SK-N-SH (cell line): ENCODE measurements at regions not wholly inside any gene's neighbourhood (a gene's known extent, or its start where the extent isn't known, plus 50 kb on each side); places are given as distances from the start of the nearest gene placed in this dataset.
A peak's percentile ranks its signal among the peaks of the same experiment; 100 is the strongest.

ENCODE experiments used
- CTCF ChIA-PET: fragments of 300-600, 350-600 bp; formaldehyde crosslinking; extraction: SDS; loops from one replicate; lab custom pipeline; 2021; lab: Yijun Ruan, JAX
- POLR2A ChIA-PET: fragments of 350-600 bp; sonication (Branson Sonifier 250); formaldehyde crosslinking; extraction: SDS; loops from one replicate; lab custom pipeline; 2020; ENCODE audit warnings: antibody characterized with exemption, inconsistent platforms; lab: Yijun Ruan, JAX
- DNase-seq: peaks from one replicate; pipeline ENCODE4 v3.0.0; 2012
- H2AFZ ChIP-seq: fragments of 200-600 bp; sonication (generic); 2 replicates; pipeline ENCODE4 v1.8.1; 2016; ENCODE audit warnings: antibody characterized with exemption, mild to moderate bottlenecking, low read depth
- H3F3A ChIP-seq: fragments of 200-600 bp; sonication (generic); replicated peaks from 2 replicates; pipeline ENCODE3; 2016; ENCODE audit warnings: antibody characterized with exemption, mild to moderate bottlenecking; ENCODE audit not compliant: insufficient read depth
- H3K27ac ChIP-seq, 2 experiments: fragments of 200-500 bp in 1 of 2; fragments of 200-600 bp in 1 of 2; sonication (Bioruptor generic) in 1 of 2; sonication (generic), shearing (Covaris generic) in 1 of 2; 2 replicates each; pipeline versions ENCODE4 v1.5.1 to v1.6.1; 2014 to 2016; ENCODE audit warnings: low read depth in 2 of 2, inconsistent platforms in 1 of 2, low read length in 1 of 2, mild to moderate bottlenecking in 1 of 2, mixed read lengths in 1 of 2
- H3K27me3 ChIP-seq: fragments of 200-600 bp; sonication (generic), shearing (Covaris generic); 2 replicates; pipeline ENCODE4 v1.6.1; 2016; ENCODE audit warnings: mixed run types; ENCODE audit not compliant: insufficient read depth
- H3K36me3 ChIP-seq, 2 experiments: fragments of 200-500 bp in 1 of 2; fragments of 200-600 bp in 1 of 2; sonication (Bioruptor generic) in 1 of 2; sonication (generic) in 1 of 2; replicated peaks in 1 of 2; 2 replicates each; pipeline versions ENCODE3 to v1.5.1; 2014 to 2016; ENCODE audit warnings: low read length in 1 of 2, mild to moderate bottlenecking in 1 of 2; ENCODE audit not compliant: insufficient read depth in 2 of 2, control insufficient read depth in 1 of 2
- H3K4me1 ChIP-seq, 2 experiments: fragments of 200-500 bp in 1 of 2; fragments of 200-600 bp in 1 of 2; sonication (Bioruptor generic) in 1 of 2; sonication (generic), shearing (Covaris generic) in 1 of 2; 2 replicates each; pipeline versions ENCODE4 v1.5.1 to v1.6.1; 2014 to 2016; ENCODE audit warnings: low read depth in 1 of 2, low read length in 1 of 2, mixed run types in 1 of 2; ENCODE audit not compliant: insufficient read depth in 2 of 2, control insufficient read depth in 1 of 2
- H3K4me2 ChIP-seq: fragments of 200-600 bp; sonication (generic), shearing (Covaris generic); 2 replicates; pipeline ENCODE4 v1.6.1; 2017; ENCODE audit warnings: mixed run types
- H3K4me3 ChIP-seq, 2 experiments: fragments of 200-500 bp in 1 of 2; fragments of 200-600 bp in 1 of 2; sonication (Bioruptor generic) in 1 of 2; sonication (generic), shearing (Covaris generic) in 1 of 2; 2 replicates each; pipeline versions ENCODE4 v1.5.1 to v1.8.1; 2014 to 2016; ENCODE audit warnings: low read depth in 2 of 2, inconsistent platforms in 1 of 2, low read length in 1 of 2, mild to moderate bottlenecking in 1 of 2, mixed read lengths in 1 of 2, moderate library complexity in 1 of 2
- H3K79me2 ChIP-seq: fragments of 200-600 bp; sonication (generic); 2 replicates; pipeline ENCODE4 v1.8.1; 2017; ENCODE audit warnings: mild to moderate bottlenecking; ENCODE audit not compliant: insufficient read depth
- H3K9ac ChIP-seq: fragments of 200-600 bp; sonication (generic); 2 replicates; pipeline ENCODE4 v1.6.1; 2017; ENCODE audit warnings: mixed run types
- H3K9me2 ChIP-seq: fragments of 200-600 bp; sonication (generic); 2 replicates; pipeline ENCODE4 v1.6.1; 2017; ENCODE audit warnings: mixed run types
- H3K9me3 ChIP-seq: fragments of 200-600 bp; sonication (generic); 2 replicates; pipeline ENCODE4 v1.6.1; 2017; ENCODE audit warnings: mixed run types, mild to moderate bottlenecking, moderate library complexity
- H4K20me1 ChIP-seq: fragments of 200-600 bp; sonication (generic); 2 replicates; pipeline ENCODE4 v1.6.1; 2017; ENCODE audit warnings: mild to moderate bottlenecking, mixed run types; ENCODE audit not compliant: insufficient read depth
- CHD2 ChIP-seq: fragments of 150-350 bp; IDR thresholded peaks from 2 replicates; pipeline ENCODE4 v1.6.1; 2018; ENCODE audit warnings: low read length; ENCODE audit not compliant: partially characterized antibody
- ELF1 ChIP-seq: IDR thresholded peaks from 2 replicates; pipeline ENCODE4 v1.4.0; 2012
- EP300 ChIP-seq, 2 experiments: IDR thresholded peaks; 2 replicates each; pipeline versions ENCODE4 v1.4.0 to v1.6.1; 2012; ENCODE audit warnings: borderline replicate concordance in 1 of 2, low read depth in 1 of 2, low read length in 1 of 2
- EZH2phosphoT487 ChIP-seq: fragments of 200-600 bp; sonication (generic); IDR thresholded peaks from 2 replicates; pipeline ENCODE4 v1.6.1; 2017; ENCODE audit warnings: low read depth, mixed run types, mild to moderate bottlenecking, antibody characterized with exemption, moderate library complexity, borderline replicate concordance
- FOSL2 ChIP-seq: IDR thresholded peaks from 2 replicates; pipeline ENCODE4 v1.4.0; 2012; ENCODE audit warnings: low read depth, mild to moderate bottlenecking, moderate library complexity, borderline replicate concordance
- FOXJ3 ChIP-seq: sonication (generic); formaldehyde crosslinking; IDR thresholded peaks from 2 replicates; pipeline ENCODE4 v1.5.1; 2020; ENCODE audit warnings: mild to moderate bottlenecking, missing genetic modification reagents
- GATA2 ChIP-seq: sonication (generic); formaldehyde crosslinking; IDR thresholded peaks from 2 replicates; pipeline ENCODE4 v1.5.0; 2020; ENCODE audit warnings: mild to moderate bottlenecking, missing genetic modification reagents
- JUND ChIP-seq: IDR thresholded peaks from 2 replicates; pipeline ENCODE4 v1.4.0; 2012
- MAX ChIP-seq: IDR thresholded peaks from 2 replicates; pipeline ENCODE4 v1.4.0; 2012; ENCODE audit warnings: low read depth
- NFIC ChIP-seq: IDR thresholded peaks from 2 replicates; pipeline ENCODE4 v1.4.0; 2012; ENCODE audit warnings: borderline replicate concordance
- NRF1 ChIP-seq: IDR thresholded peaks from 2 replicates; pipeline ENCODE4 v1.6.1; 2012; ENCODE audit warnings: low read depth, mild to moderate bottlenecking, low read length
- RAD21 ChIP-seq: IDR thresholded peaks from 2 replicates; pipeline ENCODE4 v1.6.1; 2012; ENCODE audit warnings: mild to moderate bottlenecking, low read length
- RCOR1 ChIP-seq: fragments of 150-350 bp; IDR thresholded peaks from 2 replicates; pipeline ENCODE4 v1.6.1; 2017; ENCODE audit warnings: antibody characterized with exemption, low read length
- RFX5 ChIP-seq: IDR thresholded peaks from 2 replicates; pipeline ENCODE4 v1.6.1; 2012; ENCODE audit warnings: mild to moderate bottlenecking, improper control_type of control experiment, low read length
- SIN3A ChIP-seq: IDR thresholded peaks from 2 replicates; pipeline ENCODE4 v1.6.1; 2012; ENCODE audit warnings: low read depth, mild to moderate bottlenecking, low read length, moderate library complexity, borderline replicate concordance
- TAF1 ChIP-seq: IDR thresholded peaks from 2 replicates; pipeline ENCODE4 v1.6.1; 2012; ENCODE audit warnings: low read depth, mild to moderate bottlenecking, low read length, moderate library complexity, borderline replicate concordance
- TCF12 ChIP-seq: IDR thresholded peaks from 2 replicates; pipeline ENCODE4 v1.4.0; 2012
- USF2 ChIP-seq: fragments of 150-350 bp; IDR thresholded peaks from 2 replicates; pipeline ENCODE4 v1.6.1; 2017; ENCODE audit warnings: antibody characterized with exemption, low read length, low read depth, borderline replicate concordance
- YY1 ChIP-seq: IDR thresholded peaks from 2 replicates; pipeline ENCODE4 v1.4.0; 2012; ENCODE audit warnings: low read depth, mild to moderate bottlenecking
- WGBS: methylation state at CpG from one replicate; pipeline ENCODE4 v1.1.6; 2017; ENCODE audit warnings: low lambda C conversion rate; 5-methylcytosine and 5-hydroxymethylcytosine counted together
- TF ChIP-seq, protein P1 (sequence below): IDR thresholded peaks from 2 replicates; pipeline ENCODE4 v1.4.0; 2012; ENCODE audit warnings: low read depth, borderline replicate concordance
- TF ChIP-seq, protein P2 (sequence below): fragments of 200-600 bp; sonication (generic); IDR thresholded peaks from 2 replicates; pipeline ENCODE4 v1.6.1; 2017; ENCODE audit warnings: antibody characterized with exemption, mild to moderate bottlenecking, moderate library complexity
- TF ChIP-seq, protein P3 (sequence below): IDR thresholded peaks from 2 replicates; pipeline ENCODE4; 2012

DNA sequence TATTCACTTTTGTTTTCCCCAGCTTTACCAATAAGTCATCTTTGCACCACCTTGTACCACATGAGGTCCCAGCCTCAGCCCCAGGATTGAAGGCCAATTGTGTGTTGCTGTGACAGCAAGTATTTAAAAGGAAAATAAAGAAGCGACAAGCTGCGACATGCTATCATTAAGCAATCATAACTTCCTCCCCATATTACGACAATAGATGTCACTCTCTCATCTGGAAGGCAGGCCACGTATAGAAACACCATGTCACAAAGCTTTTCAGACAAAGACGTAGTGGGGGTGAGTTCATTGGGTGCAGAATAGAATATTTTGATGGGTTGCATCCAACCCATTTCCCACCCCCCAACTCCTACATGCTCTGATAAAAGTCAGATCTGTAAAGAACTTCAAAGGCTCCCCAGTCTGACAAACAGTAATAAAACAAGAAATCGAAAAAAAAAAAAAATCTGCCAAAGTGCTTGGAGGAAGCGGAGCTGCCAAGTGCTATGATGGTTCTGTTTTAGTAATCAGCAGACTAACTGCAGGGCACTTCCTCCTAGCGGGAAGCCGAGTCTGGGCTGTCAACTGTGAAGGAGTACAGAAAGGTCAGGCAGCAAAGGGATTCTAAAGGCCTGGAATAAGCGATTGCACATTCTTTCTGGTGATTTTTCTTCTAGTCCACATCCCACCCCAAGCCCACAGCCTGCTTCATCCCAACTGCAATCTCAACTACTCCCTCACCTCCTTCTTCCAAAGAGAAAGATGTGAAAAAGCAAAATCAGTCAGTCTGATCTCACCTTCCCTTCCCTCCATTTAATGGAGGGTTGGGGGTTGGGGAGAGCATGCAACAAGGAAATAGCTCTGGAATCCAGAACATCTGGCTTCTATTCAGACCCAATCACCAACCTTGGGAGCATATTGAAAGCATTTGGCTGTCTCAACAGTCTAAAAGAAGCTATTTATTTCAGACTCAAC lies 131.4 kb upstream of the UBASH3B start:
- Histone ChIP-seq H3K9me2 (no peaks in the 10 kb centered on the region), H3K27me3 (no peaks in the 10 kb centered on the region; the same call in 1 of the 2 replicates), H3K27ac (peak overlapping the region in 1 of 2 experiments; percentile 99; a peak in 2 of 4 replicates), H3K4me2 (no peak overlapping the region), H3K4me3 (no peak overlapping the region; a peak in 1 of 4 replicates), H3F3A (no peaks in the 10 kb centered on the region), H3K4me1 (peaks cover 10 to 31% of the 10 kb centered on the region in 2 experiments; a peak in 3 of 4 replicates), H3K36me3 (no peaks in the 10 kb centered on the region), H3K9ac (no peak overlapping the region), H3K79me2 (no peaks in the 10 kb centered on the region), H4K20me1 (no peaks in the 10 kb centered on the region), H3K9me3 (no peaks in the 10 kb centered on the region), H2AFZ (no peak overlapping the region)
- 36% methylated on average over 10 of the region's 10 CpGs for WGBS
- POLR2A ChIA-PET = no interaction called here
- CTCF ChIA-PET = interaction anchor here (0.7 to 3.5 kb wide), 6 partner anchors 9 to 309 kb away, joined by 3 to 17 read pairs (median 4); no protein-coding TSS in a partner anchor
- TF ChIP-seq, protein P1, sequence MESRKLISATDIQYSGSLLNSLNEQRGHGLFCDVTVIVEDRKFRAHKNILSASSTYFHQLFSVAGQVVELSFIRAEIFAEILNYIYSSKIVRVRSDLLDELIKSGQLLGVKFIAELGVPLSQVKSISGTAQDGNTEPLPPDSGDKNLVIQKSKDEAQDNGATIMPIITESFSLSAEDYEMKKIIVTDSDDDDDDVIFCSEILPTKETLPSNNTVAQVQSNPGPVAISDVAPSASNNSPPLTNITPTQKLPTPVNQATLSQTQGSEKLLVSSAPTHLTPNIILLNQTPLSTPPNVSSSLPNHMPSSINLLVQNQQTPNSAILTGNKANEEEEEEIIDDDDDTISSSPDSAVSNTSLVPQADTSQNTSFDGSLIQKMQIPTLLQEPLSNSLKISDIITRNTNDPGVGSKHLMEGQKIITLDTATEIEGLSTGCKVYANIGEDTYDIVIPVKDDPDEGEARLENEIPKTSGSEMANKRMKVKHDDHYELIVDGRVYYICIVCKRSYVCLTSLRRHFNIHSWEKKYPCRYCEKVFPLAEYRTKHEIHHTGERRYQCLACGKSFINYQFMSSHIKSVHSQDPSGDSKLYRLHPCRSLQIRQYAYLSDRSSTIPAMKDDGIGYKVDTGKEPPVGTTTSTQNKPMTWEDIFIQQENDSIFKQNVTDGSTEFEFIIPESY = no peak
- TF ChIP-seq ELF1 (no peak), USF2 (no peak), RFX5 (no peak), RCOR1 (peak; percentile 45), NFIC (no peak), FOXJ3 (CRISPR knock-in tag) (0 out of 2 replicates have a peak, but pooled peaks have one; percentile 50), SIN3A (no peak), TCF12 (peak; percentile 18; the same call in 1 of the 2 replicates), MAX (no peak), FOSL2 (no peak), CHD2 (peak; percentile 69), EZH2phosphoT487 (no peak), GATA2 (CRISPR knock-in tag) (peak; percentile 26; the same call in 1 of the 2 replicates), TAF1 (no peak), RAD21 (peak; percentile 20; the same call in 1 of the 2 replicates), YY1 (no peak), NRF1 (no peak), JUND (no peak), EP300 (IDR thresholded peaks at IDR 0.05; ENCODE audit: borderline replicate concordance in 1 of 2, low read depth in 1 of 2, low read length in 1 of 2) (peak in 1 of 2 experiments; percentile 77; a peak in 2 of 4 replicates)
- TF ChIP-seq, protein P2, sequence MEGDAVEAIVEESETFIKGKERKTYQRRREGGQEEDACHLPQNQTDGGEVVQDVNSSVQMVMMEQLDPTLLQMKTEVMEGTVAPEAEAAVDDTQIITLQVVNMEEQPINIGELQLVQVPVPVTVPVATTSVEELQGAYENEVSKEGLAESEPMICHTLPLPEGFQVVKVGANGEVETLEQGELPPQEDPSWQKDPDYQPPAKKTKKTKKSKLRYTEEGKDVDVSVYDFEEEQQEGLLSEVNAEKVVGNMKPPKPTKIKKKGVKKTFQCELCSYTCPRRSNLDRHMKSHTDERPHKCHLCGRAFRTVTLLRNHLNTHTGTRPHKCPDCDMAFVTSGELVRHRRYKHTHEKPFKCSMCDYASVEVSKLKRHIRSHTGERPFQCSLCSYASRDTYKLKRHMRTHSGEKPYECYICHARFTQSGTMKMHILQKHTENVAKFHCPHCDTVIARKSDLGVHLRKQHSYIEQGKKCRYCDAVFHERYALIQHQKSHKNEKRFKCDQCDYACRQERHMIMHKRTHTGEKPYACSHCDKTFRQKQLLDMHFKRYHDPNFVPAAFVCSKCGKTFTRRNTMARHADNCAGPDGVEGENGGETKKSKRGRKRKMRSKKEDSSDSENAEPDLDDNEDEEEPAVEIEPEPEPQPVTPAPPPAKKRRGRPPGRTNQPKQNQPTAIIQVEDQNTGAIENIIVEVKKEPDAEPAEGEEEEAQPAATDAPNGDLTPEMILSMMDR = no peak
- TF ChIP-seq, protein P3, sequence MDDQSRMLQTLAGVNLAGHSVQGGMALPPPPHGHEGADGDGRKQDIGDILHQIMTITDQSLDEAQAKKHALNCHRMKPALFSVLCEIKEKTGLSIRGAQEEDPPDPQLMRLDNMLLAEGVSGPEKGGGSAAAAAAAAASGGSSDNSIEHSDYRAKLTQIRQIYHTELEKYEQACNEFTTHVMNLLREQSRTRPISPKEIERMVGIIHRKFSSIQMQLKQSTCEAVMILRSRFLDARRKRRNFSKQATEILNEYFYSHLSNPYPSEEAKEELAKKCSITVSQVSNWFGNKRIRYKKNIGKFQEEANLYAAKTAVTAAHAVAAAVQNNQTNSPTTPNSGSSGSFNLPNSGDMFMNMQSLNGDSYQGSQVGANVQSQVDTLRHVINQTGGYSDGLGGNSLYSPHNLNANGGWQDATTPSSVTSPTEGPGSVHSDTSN = no peak
- DNase-seq = peak; percentile 43
